Gastroesophageal sphincter (tissue), 4 donors: ENCODE measurements at regions not wholly inside any gene's neighbourhood (a gene's known extent, or its start where the extent isn't known, plus 50 kb on each side); places are given as distances from the start of the nearest gene placed in this dataset.

Experiments
- ATAC-seq: fragments of 150-250 bp; one replicate; pipeline ENCODE4 v1.9.1; 2016; ENCODE audit warnings: mild to moderate bottlenecking, moderate library complexity
- H3K27ac ChIP-seq, 4 donors: fragments of 200-600 bp; sonication (generic) in 3 of 4; 1 replicate in 3 of 4; 2 replicates in 1 of 4; pipeline ENCODE4 v1.5.1; 2016 to 2019
- H3K27me3 ChIP-seq: fragments of 200-600 bp; sonication (generic); one replicate; pipeline ENCODE4 v1.5.1; 2019
- H3K36me3 ChIP-seq, 2 donors: fragments of 200-600 bp; sonication (generic); one replicate each; pipeline ENCODE4 v1.5.1; 2019; ENCODE audit warnings: control low read depth in 1 of 2
- H3K4me1 ChIP-seq, 3 donors: fragments of 200-600 bp; sonication (generic); 1 replicate in 2 of 3; 2 replicates in 1 of 3; pipeline ENCODE4 v1.5.1; 2016 to 2019; ENCODE audit warnings: control low read depth in 2 of 3
- H3K4me3 ChIP-seq, 2 donors: fragments of 200-600 bp; sonication (generic); one replicate each; pipeline ENCODE4 v1.5.1; 2019; ENCODE audit warnings: mild to moderate bottlenecking in 1 of 2, moderate library complexity in 1 of 2
- H3K9me3 ChIP-seq, 3 donors: fragments of 200-600 bp; sonication (generic); one replicate each; pipeline ENCODE4 v1.5.1; 2017 to 2019; ENCODE audit warnings: control low read depth in 2 of 3
- CTCF ChIP-seq, 4 experiments: fragments of 200-600 bp in 2 of 4; fragments of 450-650 bp in 2 of 4; sonication (generic) in 1 of 4; IDR thresholded peaks; one replicate each; pipeline ENCODE4 v1.5.1; 2017 to 2019; ENCODE audit warnings: antibody characterized with exemption in 4 of 4, mild to moderate bottlenecking in 2 of 4, moderate library complexity in 2 of 4
- EP300 ChIP-seq: sonication (generic); formaldehyde crosslinking; IDR thresholded peaks from one replicate; pipeline ENCODE4 v1.6.1; 2017; ENCODE audit warnings: antibody characterized with exemption, mild to moderate bottlenecking
- POLR2A ChIP-seq, 2 donors: fragments of 450-650 bp; IDR thresholded peaks; one replicate each; pipeline ENCODE4 v1.6.1; 2017; ENCODE audit warnings: antibody characterized with exemption in 2 of 2, mild to moderate bottlenecking in 2 of 2, moderate library complexity in 1 of 2
- POLR2AphosphoS5 ChIP-seq: sonication (generic); formaldehyde crosslinking; IDR thresholded peaks from one replicate; pipeline ENCODE4 v1.6.1; 2017; ENCODE audit warnings: antibody characterized with exemption
- WGBS, 2 donors: methylation state at CpG; one replicate each; pipeline ENCODE4 v1.1.5; 2018; ENCODE audit warnings: low coverage in 1 of 2; 5-methylcytosine and 5-hydroxymethylcytosine counted together

GRCh38 chr2:217189747-217190146, 329.9 kb upstream of the TNP1 start:
- H3K9me3 ChIP-seq, result no peaks in the 10 kb centered on the region
- H3K4me1 ChIP-seq, result peaks cover 0 to 27% (median 0%) of the 10 kb centered on the region in 3 donors
- H3K27me3 ChIP-seq, result no peaks in the 10 kb centered on the region
- H3K27ac ChIP-seq, result no peak overlapping the region
- no peak for TF ChIP-seq POLR2A (IDR thresholded peaks at IDR 0.05)
- TF ChIP-seq EP300, result no peak
- no peak for TF ChIP-seq POLR2AphosphoS5
- TF ChIP-seq CTCF (IDR thresholded peaks at IDR 0.05), result no peak
- ATAC-seq, result no peak
- no peak overlapping the region for H3K4me3 ChIP-seq
- H3K36me3 ChIP-seq, result no peaks in the 10 kb centered on the region
- 85 to 100% methylated on average over 2 of the region's 2 CpGs for WGBS, 2 donors

GRCh38 chr2:217189131-217189530, 329.3 kb upstream of the TNP1 start:
- TF ChIP-seq POLR2A (IDR thresholded peaks at IDR 0.05) (no peak), CTCF (IDR thresholded peaks at IDR 0.05) (no peak), POLR2AphosphoS5 (no peak), EP300 (no peak)
- Histone ChIP-seq H3K27ac (no peak overlapping the region), H3K4me3 (no peak overlapping the region), H3K27me3 (no peaks in the 10 kb centered on the region), H3K9me3 (no peaks in the 10 kb centered on the region), H3K36me3 (no peaks in the 10 kb centered on the region), H3K4me1 (peaks cover 0 to 27% (median 0%) of the 10 kb centered on the region in 3 donors)
- no peak for ATAC-seq
- 97% methylated on average over 5 of the region's 6 CpGs for WGBS, 2 donors

GRCh38 chr2:217186668-217187159, 326.9 kb upstream of the TNP1 start:
- 30 to 48% methylated on average over 3 of the region's 3 CpGs for WGBS, 2 donors
- ATAC-seq, result peak; percentile 88
- H3K4me3 ChIP-seq, result no peak overlapping the region
- peak overlapping the region; percentile 47 to 76 (median 65) for H3K27ac ChIP-seq
- H3K9me3 ChIP-seq, result no peaks in the 10 kb centered on the region
- H3K36me3 ChIP-seq, result no peaks in the 10 kb centered on the region
- peaks cover 0 to 37% (median 0%) of the 10 kb centered on the region in 3 donors for H3K4me1 ChIP-seq
- H3K27me3 ChIP-seq, result no peaks in the 10 kb centered on the region
- no peak for TF ChIP-seq EP300
- peak; percentile 79 for TF ChIP-seq POLR2AphosphoS5

- peak overlapping the region; percentile 47 to 76 (median 65) for H3K27ac ChIP-seq
- H3K36me3 ChIP-seq, result no peaks in the 10 kb centered on the region
- H3K9me3 ChIP-seq, result no peaks in the 10 kb centered on the region
- 94 to 97% methylated on average over 3 to 4 of the region's 6 CpGs for WGBS, 2 donors
- H3K27me3 ChIP-seq, result no peaks in the 10 kb centered on the region
- H3K4me1 ChIP-seq, result peaks cover 0 to 37% (median 0%) of the 10 kb centered on the region in 3 donors
- TF ChIP-seq POLR2AphosphoS5 (peak; percentile 41), POLR2A (IDR thresholded peaks at IDR 0.05) (no peak), CTCF (IDR thresholded peaks at IDR 0.05) (no peak), EP300 (no peak)
- peak; percentile 70 for ATAC-seq
- H3K4me3 ChIP-seq, result no peak overlapping the region
Observed at GRCh38 chr2:217186152-217186551, 326.3 kb upstream of the TNP1 start.

- WGBS, 2 donors, result 63 to 76% methylated on average over 4 to 7 of the region's 7 CpGs
- TF ChIP-seq POLR2A (IDR thresholded peaks at IDR 0.05) (no peak), POLR2AphosphoS5 (peak; percentile 41)
Observed at GRCh38 chr2:217185265-217185995, 325.6 kb upstream of the TNP1 start.

GRCh38 chr2:217184242-217184641, 324.4 kb upstream of the TNP1 start:
- TF ChIP-seq POLR2AphosphoS5 (no peak), EP300 (no peak), POLR2A (IDR thresholded peaks at IDR 0.05) (no peak), CTCF (IDR thresholded peaks at IDR 0.05) (no peak)
- no peak overlapping the region for H3K4me3 ChIP-seq
- H3K36me3 ChIP-seq, result no peaks in the 10 kb centered on the region
- no peaks in the 10 kb centered on the region for H3K27me3 ChIP-seq
- no peak overlapping the region for H3K27ac ChIP-seq
- peaks cover 0 to 37% (median 0%) of the 10 kb centered on the region in 3 donors for H3K4me1 ChIP-seq
- 62 to 75% methylated on average over 2 of the region's 2 CpGs for WGBS, 2 donors
- no peaks in the 10 kb centered on the region for H3K9me3 ChIP-seq
- no peak for ATAC-seq

More at GRCh38 chr2:217185265-217185995, 325.6 kb upstream of the TNP1 start:
- H3K36me3 ChIP-seq, result no peaks in the 10 kb centered on the region
- H3K27ac ChIP-seq, result peak overlapping the region; percentile 47 to 76 (median 65)
- no peak for ATAC-seq
- H3K4me1 ChIP-seq, result peaks cover 0 to 37% (median 0%) of the 10 kb centered on the region in 3 donors
- no peaks in the 10 kb centered on the region for H3K27me3 ChIP-seq
- H3K4me3 ChIP-seq, result no peak overlapping the region
- no peaks in the 10 kb centered on the region for H3K9me3 ChIP-seq
